IPS DF 4.7 (cell line): ENCODE measurements at regions not wholly inside any gene's neighbourhood (a gene's known extent, or its start where the extent isn't known, plus 50 kb on each side); places are given as distances from the start of the nearest gene placed in this dataset.

Experiments
- DNase-seq: peaks from one replicate; pipeline ENCODE4 v3.0.0-alpha.2; 2013; ENCODE audit warnings: low spot score; ENCODE audit errors: extremely low read depth

DNA sequence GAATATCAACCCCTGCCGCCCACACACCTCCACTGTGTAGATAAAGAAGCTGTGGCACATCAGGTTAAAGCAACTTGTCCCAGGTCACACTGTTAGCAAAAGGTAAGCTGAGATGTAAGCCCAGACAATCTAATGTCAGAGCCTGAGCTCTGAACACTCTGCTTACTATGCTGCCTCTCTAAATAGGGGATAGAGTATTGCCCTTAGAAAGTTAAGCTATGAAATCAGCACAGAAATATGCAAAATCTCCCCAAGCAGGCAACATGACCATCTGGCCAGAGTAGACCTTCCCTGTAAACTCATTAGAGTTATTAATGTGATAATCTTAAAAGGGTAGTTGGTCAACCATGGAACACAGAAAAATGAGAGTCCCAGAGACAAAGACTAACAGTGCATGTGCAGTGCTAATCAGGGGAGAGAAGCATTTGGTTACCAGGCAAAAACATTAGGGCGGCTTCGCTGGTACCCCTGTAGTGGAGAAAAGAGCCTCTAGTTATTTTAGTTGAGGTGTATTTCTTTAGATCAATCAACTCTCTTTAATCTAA lies 171.0 kb downstream of the BTG1 start:
- DNase-seq, result no peak

DNA sequence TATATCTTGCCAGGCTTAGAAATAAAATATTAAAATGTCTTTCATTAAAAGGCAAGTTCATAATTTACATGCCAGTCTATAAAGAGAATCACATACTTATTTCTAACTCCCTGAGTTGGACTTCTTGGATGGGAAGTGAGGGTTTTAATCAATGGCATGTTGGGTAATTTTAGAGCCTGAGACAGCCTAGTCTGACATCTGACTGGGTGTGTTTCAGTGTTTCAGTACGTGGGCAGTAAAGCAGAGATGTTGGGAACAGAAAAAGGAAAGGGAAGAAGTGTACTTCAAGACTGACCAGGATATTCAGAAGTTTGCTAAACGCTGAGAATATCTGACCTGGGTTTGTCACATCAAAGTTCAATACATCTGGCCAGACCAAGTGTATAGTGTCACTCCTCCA lies 171.8 kb downstream of the BTG1 start:
- no peak for DNase-seq

DNA sequence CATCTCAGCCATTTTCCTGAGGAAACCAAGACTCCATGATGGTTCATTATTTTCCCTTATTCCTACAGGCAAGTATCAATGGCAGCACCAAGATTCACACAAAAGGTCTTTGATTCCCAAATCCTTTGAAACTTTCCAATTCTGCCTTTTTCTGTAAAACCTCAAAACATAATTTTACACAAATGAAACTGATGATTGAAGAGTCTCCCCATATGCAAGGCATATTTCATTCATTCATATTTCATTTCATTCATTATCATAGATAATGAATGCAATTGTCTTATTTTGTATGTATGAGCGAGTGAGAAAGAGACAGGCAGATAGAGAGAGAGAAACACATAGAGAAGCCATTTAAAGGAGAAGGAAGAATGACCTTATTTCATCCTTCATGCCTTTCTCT lies 172.8 kb downstream of the BTG1 start:
- DNase-seq, result no peak

DNA sequence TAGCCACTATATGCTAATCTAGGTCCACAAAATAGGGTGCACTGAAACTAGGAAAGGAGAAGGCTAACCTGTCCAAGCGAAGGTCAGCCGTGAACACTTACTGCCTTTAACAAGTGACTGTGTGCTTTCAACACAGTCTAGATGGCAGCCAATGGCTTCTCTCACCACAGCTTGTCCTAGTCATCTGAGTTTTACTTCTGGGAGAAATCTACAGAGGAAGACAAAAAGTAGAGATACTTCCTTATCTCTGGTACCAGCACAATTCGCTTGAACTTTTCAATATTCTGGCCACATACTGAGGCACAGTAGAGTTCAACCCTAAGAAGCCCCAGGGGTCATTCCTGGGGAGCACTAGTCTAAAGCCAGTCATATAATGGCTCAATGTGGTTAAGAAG lies 176.9 kb downstream of the BTG1 start:
- DNase-seq, result no peak

DNA sequence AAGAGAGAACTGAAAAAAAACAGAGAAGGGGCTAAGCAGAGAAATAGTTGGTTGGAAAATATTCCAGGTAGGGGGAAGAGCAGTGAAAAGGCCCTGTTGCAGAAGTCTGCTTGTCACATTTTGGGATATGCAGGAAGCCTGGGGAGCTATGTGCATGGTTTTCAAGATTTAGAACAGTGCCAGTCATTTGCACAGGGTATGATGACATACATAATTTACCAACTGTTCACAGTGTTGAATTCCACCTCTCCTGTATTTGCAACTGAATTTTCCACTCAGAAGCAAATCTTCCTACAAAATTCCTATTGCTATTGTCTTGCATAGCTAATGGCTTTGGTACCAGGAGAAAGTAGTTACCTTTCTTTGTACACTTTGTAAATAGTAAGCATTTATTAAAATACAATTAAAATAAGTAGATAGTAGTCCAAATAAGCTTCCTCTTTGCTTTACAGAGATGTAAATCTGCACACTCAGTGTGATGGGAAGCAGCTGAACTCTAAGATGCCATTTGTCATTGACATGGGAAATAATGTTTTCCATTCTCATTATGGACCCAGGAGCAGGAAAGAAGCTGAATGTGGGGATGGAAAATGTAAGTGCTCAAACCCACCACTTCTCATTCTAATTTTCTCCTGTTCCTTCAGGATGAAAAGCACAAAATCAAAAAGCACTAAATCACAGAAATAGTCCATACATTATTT lies 177.4 kb downstream of the BTG1 start:
- no peak for DNase-seq

DNA sequence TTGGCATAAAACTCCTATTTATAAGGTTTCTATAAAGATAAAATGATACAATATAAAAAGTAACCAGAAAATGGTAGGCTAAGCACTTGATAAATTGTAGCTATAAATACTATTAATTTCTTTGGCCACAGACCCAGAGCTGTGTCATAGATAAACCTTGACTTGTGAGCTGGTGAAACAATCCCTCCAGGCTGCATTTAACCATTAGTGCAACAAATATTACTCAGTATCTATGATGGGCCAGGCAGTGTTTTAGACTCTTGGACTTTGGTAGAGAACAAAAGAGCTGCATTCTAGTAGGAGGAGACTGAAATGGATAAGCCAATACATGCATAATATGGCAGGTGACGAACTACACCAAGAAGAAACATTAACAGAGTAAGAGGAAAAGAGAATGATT lies 178.1 kb downstream of the BTG1 start:
- no peak for DNase-seq

DNA sequence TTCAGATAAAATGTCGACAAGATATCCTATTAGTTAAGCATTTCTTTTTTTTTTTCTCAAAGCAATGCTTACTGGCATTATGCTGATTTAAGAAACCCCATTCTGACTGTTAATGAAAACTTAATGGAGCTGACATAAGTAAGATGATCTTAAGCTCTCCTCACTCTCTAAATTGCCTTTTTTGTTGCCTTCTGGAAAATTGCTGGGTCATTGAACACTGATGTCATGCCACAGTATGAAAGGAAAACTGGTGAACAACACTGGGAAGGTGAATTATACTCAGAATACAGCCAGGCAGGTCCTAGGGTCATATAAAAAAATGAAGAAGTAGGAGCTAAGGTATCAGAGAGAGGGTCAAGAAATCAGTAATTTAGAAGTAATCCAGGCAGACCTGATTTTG lies 179.9 kb downstream of the BTG1 start:
- no peak for DNase-seq

DNA sequence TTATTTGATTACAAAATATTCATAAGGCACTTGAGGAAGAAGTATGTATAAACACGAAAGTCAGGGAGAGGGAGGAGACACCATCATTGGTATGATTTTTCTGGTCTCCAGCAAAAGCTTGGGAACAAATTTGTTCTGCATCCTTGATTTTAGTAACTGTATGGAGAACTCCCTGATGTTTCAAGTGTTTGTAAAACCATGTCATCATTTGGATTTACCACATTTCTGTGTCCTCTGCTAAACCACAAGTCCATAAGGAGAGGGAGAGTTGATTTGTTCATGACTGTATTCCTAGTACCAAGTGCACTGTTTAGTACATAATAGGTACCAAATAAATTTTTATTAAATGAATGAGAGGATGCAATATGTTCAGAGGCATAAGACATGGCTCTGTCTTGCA lies 181.1 kb downstream of the BTG1 start:
- DNase-seq, result no peak

DNA sequence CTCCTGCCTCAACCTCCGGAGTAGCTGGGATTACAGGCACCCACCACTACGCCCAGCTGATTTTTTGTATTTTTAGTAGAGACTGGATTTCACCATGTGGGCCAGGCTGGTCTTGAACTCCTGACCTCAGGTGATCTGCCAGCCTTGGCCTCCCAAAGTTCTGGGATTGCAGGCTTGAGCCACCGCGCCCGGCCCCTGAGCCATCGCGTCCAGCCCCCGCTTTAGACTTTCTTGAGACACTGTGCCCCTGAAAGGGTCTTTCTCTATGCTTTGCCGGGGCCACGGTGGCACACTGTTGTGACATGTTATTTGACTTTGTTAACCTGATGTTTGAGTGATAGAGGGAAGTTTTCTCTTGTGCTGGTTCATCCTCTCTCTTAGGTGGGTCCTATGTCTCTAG lies 186.4 kb downstream of the BTG1 start:
- DNase-seq, result no peak

DNA sequence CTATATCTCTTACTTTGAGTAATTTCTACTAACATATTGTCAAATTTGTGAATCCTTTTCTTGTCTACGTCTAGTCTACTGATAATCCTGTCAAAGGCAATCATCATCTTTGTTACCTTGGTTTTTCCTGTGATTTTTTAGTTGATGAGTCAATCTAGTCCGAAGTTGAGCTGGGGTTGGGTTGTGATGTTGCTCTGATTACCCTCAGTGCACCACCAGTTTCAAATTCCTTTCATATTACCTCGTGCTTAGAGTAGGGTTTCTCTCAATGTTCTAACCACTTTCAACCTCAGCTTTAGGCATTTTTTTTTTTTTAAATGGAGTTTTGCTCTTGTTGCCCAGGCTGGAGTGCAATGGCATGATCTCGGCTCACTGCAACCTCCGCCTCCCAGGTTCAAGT lies 186.8 kb downstream of the BTG1 start:
- no peak for DNase-seq

DNA sequence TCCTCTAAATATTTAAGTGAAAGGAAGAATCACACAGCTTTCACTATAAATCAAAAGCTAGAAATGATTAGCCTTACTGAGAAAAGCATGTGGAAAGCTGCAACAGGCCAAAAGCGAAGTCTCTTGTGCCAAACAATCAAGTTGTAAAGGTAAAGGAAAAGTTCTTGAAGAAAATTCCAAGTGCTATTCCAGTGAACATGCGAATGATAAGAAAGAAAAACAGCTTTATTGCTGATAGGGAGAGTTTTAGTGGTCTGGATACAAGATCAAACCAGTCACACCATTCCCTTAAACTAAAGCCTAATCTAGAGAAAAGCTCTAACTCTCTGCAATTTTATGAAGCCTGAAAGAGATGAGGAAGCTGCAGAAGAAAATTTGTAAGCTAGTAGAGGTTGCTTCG lies 190.9 kb downstream of the BTG1 start:
- no peak for DNase-seq

DNA sequence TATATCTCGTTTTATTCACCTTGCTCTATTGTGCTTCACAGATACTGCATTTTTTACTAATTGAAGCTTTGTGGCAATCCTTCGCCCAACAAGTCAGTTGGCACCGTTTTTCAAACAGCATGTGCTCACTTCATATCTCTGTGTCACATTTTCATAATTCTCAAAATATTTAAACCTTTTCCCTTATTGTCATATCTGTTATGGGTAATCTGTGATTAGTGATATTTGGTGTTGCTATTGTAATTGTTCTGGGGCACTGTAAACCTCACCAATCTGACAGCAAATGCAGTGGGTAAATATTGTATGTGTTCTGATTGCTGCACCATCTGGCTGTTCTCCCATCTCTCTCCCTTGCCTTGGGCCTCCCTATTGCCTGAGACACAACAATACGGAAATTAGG lies 191.3 kb downstream of the BTG1 start:
- DNase-seq, result no peak

DNA sequence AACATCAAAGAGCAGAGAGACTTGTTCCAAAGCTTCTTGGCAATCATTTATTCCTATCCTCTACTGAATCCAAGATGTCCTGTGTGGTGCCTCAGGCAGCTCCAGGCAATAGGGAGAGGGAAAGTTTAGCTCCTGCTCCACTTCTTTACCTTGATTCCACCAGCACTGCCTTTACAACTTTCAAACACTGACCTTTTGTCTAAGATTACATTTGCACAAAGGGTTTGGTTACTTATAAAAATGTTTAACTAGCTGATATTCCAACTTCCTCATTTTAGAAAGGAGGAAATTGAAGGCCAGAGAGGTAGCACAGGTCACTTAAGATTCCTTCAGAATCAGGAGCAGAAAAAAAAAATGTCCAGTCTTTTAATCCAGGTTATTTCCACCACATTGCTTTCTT lies 192.7 kb downstream of the BTG1 start:
- DNase-seq, result no peak

DNA sequence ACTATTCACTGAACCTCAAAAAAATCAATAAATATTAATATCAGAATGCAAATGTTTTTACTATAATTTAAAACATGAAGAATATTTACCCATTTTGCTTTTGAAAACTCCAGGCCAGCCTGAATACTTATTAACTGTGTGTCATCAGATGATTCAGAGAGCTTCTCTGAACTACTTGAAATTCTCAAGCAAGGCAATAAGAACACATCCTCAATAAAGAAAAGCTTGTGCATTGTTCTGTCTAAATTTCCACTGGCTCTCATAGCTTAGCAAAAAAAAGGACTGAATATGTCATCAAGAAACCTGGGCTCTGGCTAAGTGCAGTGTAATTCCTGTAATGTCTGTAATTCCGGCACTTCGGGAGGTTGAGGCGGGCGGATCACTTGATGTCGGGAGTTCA lies 194.1 kb downstream of the BTG1 start:
- no peak for DNase-seq

DNA sequence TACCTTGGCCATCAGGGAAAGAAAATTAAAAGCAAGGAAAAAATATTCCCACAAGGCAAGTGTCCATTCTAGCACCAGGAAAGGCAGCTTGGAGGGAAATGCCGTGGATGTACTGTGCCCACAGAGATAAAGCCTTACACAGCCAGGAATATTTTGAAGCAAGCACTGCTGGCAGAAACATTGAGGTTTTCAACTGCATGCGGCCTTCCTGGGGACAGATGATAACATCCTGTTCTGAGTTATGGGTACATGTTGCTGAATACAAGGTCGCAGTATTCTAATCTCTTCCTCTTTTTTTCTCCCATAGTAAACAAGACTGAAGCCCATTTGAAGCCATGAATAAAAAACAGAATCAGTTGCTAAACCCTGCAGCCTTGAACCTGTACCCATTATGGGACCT lies 197.1 kb downstream of the BTG1 start:
- DNase-seq, result no peak

DNA sequence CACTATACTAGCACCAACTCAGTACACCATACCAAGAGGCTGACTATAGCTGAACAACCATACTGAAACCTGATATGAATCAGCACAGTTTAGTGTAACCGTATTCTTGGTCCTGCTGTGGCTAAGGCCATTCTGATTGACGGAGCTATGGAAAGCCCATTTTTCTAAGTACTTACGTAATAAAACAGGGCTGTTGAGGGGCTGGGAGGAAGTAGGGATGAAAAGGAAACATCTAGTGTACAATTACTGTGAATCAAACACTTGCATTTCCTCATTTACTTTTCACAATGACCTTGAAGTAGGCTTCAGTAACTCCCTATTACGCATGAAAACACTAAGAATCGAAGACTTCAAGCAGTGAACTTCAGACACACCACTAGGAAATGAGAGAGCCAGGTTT lies 198.2 kb downstream of the BTG1 start:
- DNase-seq, result no peak

DNA sequence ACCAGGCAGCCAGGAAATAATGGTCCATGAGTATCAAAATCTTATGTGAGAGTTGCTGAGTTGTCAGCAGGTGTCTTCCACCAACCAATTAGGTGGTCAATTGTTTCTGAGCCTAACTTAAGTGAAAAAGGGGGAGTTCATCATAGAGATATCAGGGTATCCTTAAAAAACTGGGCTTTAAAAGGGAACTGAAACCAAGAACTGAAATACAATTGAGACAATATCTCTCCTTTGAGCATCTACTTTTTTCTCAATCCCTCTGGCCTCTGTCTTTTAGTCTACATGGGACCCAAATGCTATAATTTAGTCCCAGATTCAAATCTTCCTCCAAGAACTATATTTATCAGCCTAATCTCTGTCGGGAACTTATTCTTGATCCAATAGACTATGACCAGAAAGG lies 201.0 kb downstream of the BTG1 start:
- DNase-seq, result no peak

DNA sequence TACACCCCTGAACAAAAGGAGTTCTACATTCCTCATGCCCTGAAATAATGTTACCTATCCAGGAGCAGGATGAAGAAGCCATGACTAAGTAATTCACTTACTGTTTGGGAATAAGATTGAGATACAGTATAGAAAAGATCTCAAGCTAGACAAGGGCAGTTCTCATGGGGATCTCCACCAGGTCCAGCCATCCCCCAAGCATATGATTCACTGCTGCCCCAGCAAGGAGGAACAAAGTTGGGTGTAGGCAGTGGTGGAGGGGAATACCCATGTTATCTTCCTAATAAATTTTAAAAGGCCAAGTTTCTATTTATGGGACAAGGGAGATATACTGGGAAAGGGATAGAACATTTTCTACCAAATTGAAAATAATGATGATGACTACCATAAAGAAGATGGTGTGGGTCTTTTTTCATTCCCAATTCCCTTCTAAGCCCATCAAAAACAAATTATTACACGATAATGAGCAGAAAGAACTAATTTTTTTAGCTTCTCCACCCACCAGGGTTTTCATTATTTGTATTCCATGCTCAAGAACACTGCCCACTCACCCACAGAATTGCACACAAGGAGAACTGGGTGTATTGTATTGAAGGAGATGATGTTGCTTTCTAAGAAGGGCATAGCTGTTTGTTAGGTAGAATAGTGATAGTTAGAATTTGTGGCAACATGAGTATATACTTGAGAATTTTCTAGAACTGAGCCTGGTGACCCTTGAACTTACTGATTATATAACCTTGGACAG lies 204.6 kb downstream of the BTG1 start:
- DNase-seq, result no peak

DNA sequence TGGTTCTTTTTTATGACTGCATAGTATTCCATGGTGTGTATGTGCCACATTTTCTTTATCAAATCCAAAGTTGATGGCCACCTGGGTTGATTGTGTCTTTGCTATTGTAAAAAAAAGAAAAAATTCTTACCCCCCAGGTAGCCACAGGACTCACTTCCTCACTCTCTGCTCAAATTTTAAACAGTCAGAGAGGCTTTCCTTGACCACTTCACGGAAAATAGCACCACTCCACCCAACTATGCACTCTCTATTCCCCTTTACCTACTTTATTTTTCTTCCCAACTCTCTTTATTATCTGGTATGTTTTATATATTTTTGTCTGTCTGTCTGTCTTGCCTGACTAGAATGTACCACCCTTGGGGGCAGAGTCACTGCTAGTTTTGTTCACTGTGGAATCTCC lies 205.3 kb downstream of the BTG1 start:
- DNase-seq, result no peak

DNA sequence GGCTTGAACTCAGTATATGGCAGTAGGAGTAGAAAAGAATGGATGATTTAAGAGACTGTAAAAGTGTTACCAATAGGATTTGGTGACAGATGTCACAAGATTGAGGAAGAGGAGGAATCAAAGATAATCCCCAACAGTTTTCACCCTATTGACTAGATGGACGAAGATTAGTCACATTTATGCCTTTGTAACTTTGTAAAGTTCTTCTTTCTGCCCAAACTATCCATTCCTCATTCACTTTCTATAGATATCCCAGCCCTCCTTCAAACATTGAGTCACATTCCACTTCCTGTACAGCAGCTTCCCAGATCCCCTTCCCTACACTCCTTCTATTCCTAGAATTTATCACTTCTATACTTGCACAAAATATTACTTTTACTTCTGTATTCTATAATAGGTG lies 207.9 kb downstream of the BTG1 start:
- no peak for DNase-seq

DNA sequence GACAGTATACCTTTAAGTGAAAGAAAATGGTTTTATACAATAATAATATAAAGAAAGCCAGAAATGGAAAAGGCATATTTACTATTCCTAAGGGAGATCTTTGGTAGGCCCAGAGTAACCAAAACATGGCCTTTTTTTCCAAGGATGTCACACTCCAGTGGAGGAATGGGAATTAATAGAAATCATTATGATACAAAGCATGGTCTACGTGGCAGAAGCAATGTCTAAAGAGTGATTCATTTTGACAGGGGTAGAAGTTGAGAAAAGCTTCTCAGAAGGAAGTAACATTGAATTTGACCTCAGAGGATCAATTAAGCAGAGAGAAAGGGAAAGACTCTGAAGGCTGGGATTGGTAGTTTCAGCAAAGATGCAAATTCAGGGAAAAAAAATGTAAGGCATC lies 208.6 kb downstream of the BTG1 start:
- DNase-seq, result no peak

DNA sequence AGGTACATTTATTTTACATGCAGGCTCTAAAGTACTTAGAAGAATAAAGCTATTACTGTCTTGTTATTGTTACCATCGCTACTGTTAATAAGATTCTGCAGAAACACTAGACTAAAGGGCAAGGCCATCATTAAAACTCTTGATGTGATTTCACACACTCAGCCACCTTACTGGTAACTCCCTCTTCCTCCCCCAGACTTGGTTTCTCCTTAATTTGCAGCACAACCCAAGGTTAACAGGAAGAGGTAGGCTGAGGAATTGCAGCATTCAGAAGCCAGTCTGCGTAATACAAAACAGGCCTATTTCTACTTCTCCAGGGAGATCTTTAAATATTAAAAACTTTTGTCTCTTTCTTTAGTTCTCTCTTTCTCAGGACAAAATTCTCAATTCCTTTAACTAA lies 210.3 kb downstream of the BTG1 start:
- DNase-seq, result no peak

DNA sequence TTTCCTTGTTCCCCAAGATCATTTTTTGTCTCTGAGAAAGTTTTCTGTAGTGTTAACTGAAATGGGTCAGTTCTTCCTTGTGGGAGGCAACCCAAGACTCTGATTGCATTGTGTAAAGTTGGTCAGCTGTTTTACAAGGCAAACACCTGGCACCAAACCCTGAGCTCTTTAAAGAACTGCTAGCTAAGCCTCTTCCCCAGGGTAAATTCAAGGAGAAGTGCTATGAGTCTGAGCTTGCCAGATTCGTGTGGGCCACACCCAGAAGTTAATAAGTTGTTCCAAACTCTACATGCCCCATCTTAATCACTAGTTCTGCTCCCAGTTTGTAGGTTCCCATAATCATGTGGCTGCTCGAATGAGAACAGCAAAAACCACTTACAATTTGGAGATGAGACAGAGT lies 214.5 kb downstream of the BTG1 start:
- no peak for DNase-seq
